ENCODE measurements at regions not wholly inside any gene's neighbourhood (a gene's known extent, or its start where the extent isn't known, plus 50 kb on each side); places are given as distances from the start of the nearest gene placed in this dataset.

- Histone ChIP-seq H3K27ac (ENCODE audit: insufficient read depth, low read length) (no peak overlapping the region), H3K4me2 (ENCODE audit: low read depth, low read length) (no peak overlapping the region), H2AK5ac (ENCODE audit: low read depth, low read length) (no peak overlapping the region), H2AK9ac (replicated peaks; ENCODE audit: low read depth, low read length, poor library complexity) (no peak overlapping the region), H4K91ac (ENCODE audit: insufficient read depth, low read depth, low read length) (no peak overlapping the region), H2BK20ac (ENCODE audit: low read depth, low read length) (peak overlapping the region; percentile 30; the same call in 1 of the 2 replicates), H3K4me1 (ENCODE audit: control insufficient read depth, insufficient read depth, low read length) (peaks cover 10% of the 10 kb centered on the region), H3K36me3 (ENCODE audit: control insufficient read depth, insufficient read depth, low read length) (no peaks in the 10 kb centered on the region), H3K23ac (ENCODE audit: low read depth, low read length) (peak overlapping the region; percentile 44; the same call in 1 of the 2 replicates), H4K5ac (ENCODE audit: low read depth, low read length) (no peak overlapping the region), H2BK15ac (ENCODE audit: low read depth, low read length) (peak overlapping the region; percentile 66; the same call in 2 of the 3 replicates), H4K20me1 (ENCODE audit: insufficient read depth, low read length) (no peaks in the 10 kb centered on the region), H2BK120ac (ENCODE audit: low read depth, low read length) (peak overlapping the region; percentile 51; the same call in 1 of the 2 replicates), H3K56ac (ENCODE audit: extremely low read depth, insufficient read depth, low read length) (no peak overlapping the region), H3K79me1 (ENCODE audit: low read depth in 1 of 2, low read length in 2 of 2) (no peaks in the 10 kb centered on the region), H3K9me3 (ENCODE audit: control insufficient read depth, insufficient read depth, low read length) (no peaks in the 10 kb centered on the region), H2BK5ac (ENCODE audit: low read depth, low read length, poor library complexity, severe bottlenecking) (peak overlapping the region; percentile 2), H2AFZ (replicated peaks; ENCODE audit: low read length, poor library complexity) (no peak overlapping the region), H3K9me1 (ENCODE audit: insufficient read depth, low read length) (peaks cover 3% of the 10 kb centered on the region; the same call in 1 of the 2 replicates), H3K4me3 (ENCODE audit: insufficient read depth, low read depth, low read length) (no peak overlapping the region), H3K14ac (replicated peaks; ENCODE audit: low read depth, low read length) (peak overlapping the region; percentile 62), H3K4ac (ENCODE audit: low read depth, low read length) (peak overlapping the region; percentile 5; the same call in 1 of the 2 replicates), H3K27me3 (ENCODE audit: control insufficient read depth, insufficient read depth, low read length) (no peaks in the 10 kb centered on the region), H3K9ac (ENCODE audit: low read depth, low read length) (no peak overlapping the region), H3K18ac (ENCODE audit: low read depth, low read length) (no peak overlapping the region; the same call in 1 of the 2 replicates), H4K8ac (ENCODE audit: low read depth in 2 of 2, low read length in 2 of 2) (peak overlapping the region in 1 of 2 experiments; percentile 58; a peak in 2 of 4 replicates)
- in situ Hi-C loops (cut with MboI; ENCODE audit: low sequenced_read_pairs), result no loop called here
- BruUV-seq (replicated peaks), result no TSS peak
- TF ChIP-seq CEBPB (IDR thresholded peaks at IDR 0.05; ENCODE audit: low read depth, low read length) (no peak), POLR2A (IDR thresholded peaks at IDR 0.05; ENCODE audit: low read depth, low read length) (no peak), MXI1 (IDR thresholded peaks at IDR 0.05; ENCODE audit: borderline replicate concordance, low read depth, low read length) (no peak), MAFK (IDR thresholded peaks at IDR 0.05; ENCODE audit: low read depth, low read length) (no peak), RCOR1 (IDR thresholded peaks at IDR 0.05; ENCODE audit: insufficient replicate concordance, low read length) (no peak), FOS (IDR thresholded peaks at IDR 0.05; ENCODE audit: low read depth, low read length) (no peak), RFX5 (IDR thresholded peaks at IDR 0.05; ENCODE audit: low read depth, low read length) (no peak), BHLHE40 (IDR thresholded peaks at IDR 0.05; ENCODE audit: low read depth, low read length) (no peak), NFE2L2 (IDR thresholded peaks at IDR 0.05; ENCODE audit: low read depth, low read length) (no peak), MAZ (IDR thresholded peaks at IDR 0.05; ENCODE audit: borderline replicate concordance, low read depth, low read length) (no peak)
- TF ChIP-seq, protein P1, sequence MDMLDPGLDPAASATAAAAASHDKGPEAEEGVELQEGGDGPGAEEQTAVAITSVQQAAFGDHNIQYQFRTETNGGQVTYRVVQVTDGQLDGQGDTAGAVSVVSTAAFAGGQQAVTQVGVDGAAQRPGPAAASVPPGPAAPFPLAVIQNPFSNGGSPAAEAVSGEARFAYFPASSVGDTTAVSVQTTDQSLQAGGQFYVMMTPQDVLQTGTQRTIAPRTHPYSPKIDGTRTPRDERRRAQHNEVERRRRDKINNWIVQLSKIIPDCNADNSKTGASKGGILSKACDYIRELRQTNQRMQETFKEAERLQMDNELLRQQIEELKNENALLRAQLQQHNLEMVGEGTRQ (IDR thresholded peaks at IDR 0.05; ENCODE audit: low read depth, low read length), result no peak
- WGBS, 2 experiments (ENCODE audit: extremely low coverage in 2 of 2, insufficient read length in 1 of 2), result no CpG with 5 or more reads among the region's 1 CpG
- dilution Hi-C loops (cut with HindIII; ENCODE audit: low sequenced_read_pairs, unreplicated experiment), result no loop called here
- intact Hi-C loops (cut with micrococcal nuclease), result no loop called here
- ChIA-PET POLR2A (ENCODE audit: unreplicated experiment) (no interaction called here), CTCF (no interaction called here)
- DNase-seq, result no peak
- no peak for ATAC-seq (ENCODE audit: low read depth)
Observed at GRCh38 chr9:18360005-18360404, 113.9 kb upstream of the ADAMTSL1 start.
